Neural cell (in vitro differentiated cells): ENCODE measurements at regions not wholly inside any gene's neighbourhood (a gene's known extent, or its start where the extent isn't known, plus 50 kb on each side); places are given as distances from the start of the nearest gene placed in this dataset.

Experiments used
- EZH2 ChIP-seq: fragments of 200-600, 300-800 bp; shearing (Covaris generic), sonication (generic); IDR thresholded peaks from 2 replicates; pipeline ENCODE4 v1.6.1; 2014; ENCODE audit warnings: antibody characterized with exemption, low read length, borderline replicate concordance, mild to moderate bottlenecking; ENCODE audit not compliant: insufficient read depth, poor library complexity, severe bottlenecking
- TF ChIP-seq, protein P1 (sequence below): fragments of 450-650 bp; IDR thresholded peaks from 2 replicates; pipeline ENCODE4 v1.5.1; 2014; ENCODE audit warnings: antibody characterized with exemption, mild to moderate bottlenecking, moderate library complexity; ENCODE audit not compliant: poor library complexity, severe bottlenecking

DNA sequence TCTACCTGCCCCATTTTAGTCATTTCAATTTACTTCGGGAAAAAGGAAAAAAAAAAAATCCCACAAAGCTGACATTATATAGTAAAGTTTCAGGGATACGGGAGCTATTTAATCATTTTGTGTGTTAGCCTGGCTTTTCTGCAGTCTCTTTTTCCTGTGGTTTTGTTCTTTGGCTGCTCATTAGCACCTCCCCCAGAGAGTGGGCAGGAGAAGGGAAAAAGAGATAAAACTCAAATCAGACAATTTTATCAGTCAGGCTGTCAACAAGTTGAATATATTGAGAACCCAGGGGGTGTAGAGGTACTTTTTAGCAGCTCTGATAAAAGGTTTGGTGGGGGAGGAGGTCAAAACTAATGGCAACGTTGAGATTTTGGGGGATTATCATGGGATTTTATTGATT, 559.0 kb upstream of the PSMD7 start:
- TF ChIP-seq, protein P1, sequence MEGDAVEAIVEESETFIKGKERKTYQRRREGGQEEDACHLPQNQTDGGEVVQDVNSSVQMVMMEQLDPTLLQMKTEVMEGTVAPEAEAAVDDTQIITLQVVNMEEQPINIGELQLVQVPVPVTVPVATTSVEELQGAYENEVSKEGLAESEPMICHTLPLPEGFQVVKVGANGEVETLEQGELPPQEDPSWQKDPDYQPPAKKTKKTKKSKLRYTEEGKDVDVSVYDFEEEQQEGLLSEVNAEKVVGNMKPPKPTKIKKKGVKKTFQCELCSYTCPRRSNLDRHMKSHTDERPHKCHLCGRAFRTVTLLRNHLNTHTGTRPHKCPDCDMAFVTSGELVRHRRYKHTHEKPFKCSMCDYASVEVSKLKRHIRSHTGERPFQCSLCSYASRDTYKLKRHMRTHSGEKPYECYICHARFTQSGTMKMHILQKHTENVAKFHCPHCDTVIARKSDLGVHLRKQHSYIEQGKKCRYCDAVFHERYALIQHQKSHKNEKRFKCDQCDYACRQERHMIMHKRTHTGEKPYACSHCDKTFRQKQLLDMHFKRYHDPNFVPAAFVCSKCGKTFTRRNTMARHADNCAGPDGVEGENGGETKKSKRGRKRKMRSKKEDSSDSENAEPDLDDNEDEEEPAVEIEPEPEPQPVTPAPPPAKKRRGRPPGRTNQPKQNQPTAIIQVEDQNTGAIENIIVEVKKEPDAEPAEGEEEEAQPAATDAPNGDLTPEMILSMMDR = no peak
- TF ChIP-seq EZH2 = no peak
